Muscle layer of colon (tissue), 2 donors: ENCODE measurements at regions not wholly inside any gene's neighbourhood (a gene's known extent, or its start where the extent isn't known, plus 50 kb on each side); places are given as distances from the start of the nearest gene placed in this dataset.
A peak's percentile ranks its signal among the peaks of the same experiment; 100 is the strongest.

Source experiments
- H3K27ac ChIP-seq: one replicate; pipeline ENCODE4 v1.7.0; 2013; ENCODE audit warnings: low read depth, mild to moderate bottlenecking, low read length, moderate library complexity
- H3K27me3 ChIP-seq, 2 donors: one replicate each; pipeline ENCODE4 v1.7.0; 2013; ENCODE audit warnings: low read length in 2 of 2, mild to moderate bottlenecking in 2 of 2; ENCODE audit not compliant: insufficient read depth in 2 of 2, control insufficient read depth in 1 of 2
- H3K36me3 ChIP-seq: one replicate; pipeline ENCODE4 v1.7.0; 2013; ENCODE audit warnings: mild to moderate bottlenecking, low read length; ENCODE audit not compliant: insufficient read depth
- H3K4me1 ChIP-seq: one replicate; pipeline ENCODE4 v1.7.0; 2013; ENCODE audit warnings: mild to moderate bottlenecking, low read length; ENCODE audit not compliant: insufficient read depth
- H3K4me3 ChIP-seq, 2 donors: one replicate each; pipeline ENCODE4 v1.7.0; 2013; ENCODE audit warnings: low read length in 2 of 2, low read depth in 1 of 2, mild to moderate bottlenecking in 1 of 2, moderate library complexity in 1 of 2
- H3K9ac ChIP-seq: one replicate; pipeline ENCODE4 v1.7.0; 2013; ENCODE audit warnings: low read length
- H3K9me3 ChIP-seq: one replicate; pipeline ENCODE4 v1.7.0; 2013; ENCODE audit warnings: mild to moderate bottlenecking, low read length
- donor health status: abdominal sarcoma.
- donor health status: Adenocarcinoma of cecum.

DNA sequence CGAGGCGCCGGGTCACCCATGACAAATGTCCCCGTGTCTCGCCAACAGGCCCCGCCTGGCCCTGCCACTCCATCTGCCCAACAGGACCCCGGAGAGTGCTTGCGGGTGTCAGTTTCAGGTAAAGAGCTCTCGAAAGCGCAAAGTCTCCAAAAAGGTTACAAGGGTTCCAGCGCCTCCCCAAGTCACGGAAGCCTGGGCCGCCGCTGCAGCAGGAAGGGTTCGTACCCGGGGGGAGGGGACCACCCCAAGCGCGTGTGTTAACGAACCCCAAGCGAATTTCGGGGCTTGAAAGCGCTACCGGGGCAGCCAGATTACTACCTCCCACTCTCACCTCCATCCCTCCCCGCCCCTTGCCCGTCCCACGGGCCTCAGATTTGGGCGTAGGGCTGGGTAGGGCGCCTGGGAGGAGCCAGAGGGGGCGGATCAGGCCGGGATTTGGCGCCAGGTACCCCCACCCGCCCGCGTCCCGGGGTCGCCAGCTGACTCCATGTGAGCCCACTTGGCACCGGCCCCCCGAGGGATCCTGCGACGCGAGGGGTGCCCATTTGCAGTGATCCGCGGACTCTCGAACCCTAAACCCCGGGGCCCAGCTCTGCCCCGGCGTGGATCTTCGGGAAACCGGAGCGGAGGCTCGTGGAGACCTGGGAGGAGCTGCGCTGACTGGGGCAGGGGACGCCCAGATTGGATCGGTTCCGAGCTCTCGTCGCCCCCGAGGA lies 85.9 kb downstream of the NR2F2 start:
- peaks cover 21% of the 10 kb centered on the region for H3K4me1 ChIP-seq
- no peaks in the 10 kb centered on the region for H3K36me3 ChIP-seq
- no peak overlapping the region for H3K9ac ChIP-seq
- peaks cover 8% of the 10 kb centered on the region for H3K9me3 ChIP-seq
- H3K27ac ChIP-seq: no peak overlapping the region
- peaks cover 92 to 94% of the 10 kb centered on the region in 2 donors for H3K27me3 ChIP-seq
- peak overlapping the region; percentile 7 to 11 for H3K4me3 ChIP-seq

- Histone ChIP-seq H3K27ac (no peak overlapping the region), H3K4me3 (peak overlapping the region; percentile 7 to 11), H3K4me1 (peaks cover 21% of the 10 kb centered on the region), H3K9ac (no peak overlapping the region), H3K36me3 (no peaks in the 10 kb centered on the region), H3K9me3 (peaks cover 8% of the 10 kb centered on the region), H3K27me3 (peaks cover 84 to 86% of the 10 kb centered on the region in 2 donors)
These were observed 86.6 kb downstream of the NR2F2 start for GRCh38 chr15:96416934-96417759.

DNA sequence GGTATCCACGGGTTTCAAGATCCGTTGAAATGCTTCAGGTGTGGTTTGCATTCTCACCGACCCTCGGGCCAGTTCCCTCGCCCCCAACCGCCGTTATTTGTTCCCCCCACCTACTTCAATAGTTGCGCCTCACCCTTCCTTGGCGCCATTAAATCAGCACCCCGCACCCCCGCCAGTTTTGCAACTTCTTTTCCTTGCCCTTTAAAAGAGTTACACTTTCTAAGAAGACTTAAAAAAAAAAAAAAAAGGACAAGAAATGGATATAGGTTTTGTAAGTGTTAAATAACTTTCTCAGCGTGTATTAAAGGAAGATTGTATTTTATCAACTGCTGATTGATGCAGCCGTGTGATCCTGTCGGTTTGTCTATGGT lies 87.2 kb downstream of the NR2F2 start:
- Histone ChIP-seq H3K27ac (no peak overlapping the region), H3K27me3 (peaks cover 78 to 80% of the 10 kb centered on the region in 2 donors), H3K9me3 (peaks cover 8% of the 10 kb centered on the region), H3K9ac (no peak overlapping the region), H3K36me3 (no peaks in the 10 kb centered on the region), H3K4me3 (no peak overlapping the region), H3K4me1 (peaks cover 21% of the 10 kb centered on the region)

GRCh38 chr15:96418146-96418545 lies 87.6 kb downstream of the NR2F2 start:
- Histone ChIP-seq H3K27ac (no peak overlapping the region), H3K36me3 (no peaks in the 10 kb centered on the region), H3K9me3 (peaks cover 8% of the 10 kb centered on the region), H3K4me3 (no peak overlapping the region), H3K27me3 (peaks cover 74 to 76% of the 10 kb centered on the region in 2 donors), H3K4me1 (peaks cover 21% of the 10 kb centered on the region), H3K9ac (no peak overlapping the region)

DNA sequence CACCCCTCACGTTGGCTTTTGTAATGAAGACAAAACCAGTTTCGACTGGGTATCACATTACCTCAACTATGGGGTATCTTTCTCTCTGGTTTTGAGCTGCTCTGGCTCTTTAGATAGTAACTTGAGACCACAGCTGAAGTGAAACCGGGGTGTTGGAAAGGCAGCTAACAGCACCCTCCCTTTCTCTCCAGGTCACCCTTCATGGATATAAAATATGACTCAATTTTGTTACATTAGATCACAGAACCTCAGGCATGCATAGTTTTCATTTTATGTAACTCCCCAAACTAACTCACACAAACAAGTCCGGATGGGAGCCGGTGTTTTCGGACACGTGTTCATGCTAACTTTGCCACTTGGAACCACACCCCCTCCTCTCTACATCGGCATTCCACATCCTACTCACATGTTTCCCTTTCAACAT lies 90.7 kb downstream of the NR2F2 start:
- Histone ChIP-seq H3K4me3 (no peak overlapping the region), H3K4me1 (peaks cover 15% of the 10 kb centered on the region), H3K36me3 (no peaks in the 10 kb centered on the region), H3K27me3 (peaks cover 44 to 46% of the 10 kb centered on the region in 2 donors), H3K9me3 (peaks cover 8% of the 10 kb centered on the region), H3K27ac (no peak overlapping the region), H3K9ac (no peak overlapping the region)

DNA sequence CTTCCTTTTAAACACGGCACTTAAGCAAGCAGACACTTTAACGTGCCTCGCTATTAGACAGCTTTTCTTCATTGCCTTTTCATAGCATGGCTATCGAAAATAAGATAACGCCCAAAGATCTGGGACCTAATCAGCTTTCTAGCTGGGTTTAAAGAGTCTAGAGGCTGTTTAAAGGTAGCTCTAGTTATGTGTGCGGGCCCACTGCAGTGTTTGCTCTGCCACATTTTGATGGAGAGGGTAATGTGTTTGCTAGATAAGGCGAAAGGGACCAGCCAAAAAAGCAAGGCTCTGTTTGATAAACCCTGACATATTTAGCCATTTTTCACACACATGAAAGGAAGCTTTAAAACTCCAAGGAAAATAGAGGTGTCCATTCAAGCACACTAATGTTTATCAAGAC lies 91.6 kb downstream of the NR2F2 start:
- Histone ChIP-seq H3K4me3 (no peak overlapping the region), H3K27ac (no peak overlapping the region), H3K9me3 (peaks cover 8% of the 10 kb centered on the region), H3K9ac (no peak overlapping the region), H3K4me1 (peaks cover 6% of the 10 kb centered on the region), H3K36me3 (no peaks in the 10 kb centered on the region), H3K27me3 (peaks cover 34 to 37% of the 10 kb centered on the region in 2 donors)

- Histone ChIP-seq H3K27me3 (peaks cover 12 to 16% of the 10 kb centered on the region in 2 donors), H3K9me3 (no peaks in the 10 kb centered on the region), H3K36me3 (no peaks in the 10 kb centered on the region), H3K4me3 (no peak overlapping the region), H3K27ac (no peak overlapping the region), H3K9ac (no peak overlapping the region), H3K4me1 (no peaks in the 10 kb centered on the region)
These were observed 94.2 kb downstream of the NR2F2 start for GRCh38 chr15:96424674-96425073.

DNA sequence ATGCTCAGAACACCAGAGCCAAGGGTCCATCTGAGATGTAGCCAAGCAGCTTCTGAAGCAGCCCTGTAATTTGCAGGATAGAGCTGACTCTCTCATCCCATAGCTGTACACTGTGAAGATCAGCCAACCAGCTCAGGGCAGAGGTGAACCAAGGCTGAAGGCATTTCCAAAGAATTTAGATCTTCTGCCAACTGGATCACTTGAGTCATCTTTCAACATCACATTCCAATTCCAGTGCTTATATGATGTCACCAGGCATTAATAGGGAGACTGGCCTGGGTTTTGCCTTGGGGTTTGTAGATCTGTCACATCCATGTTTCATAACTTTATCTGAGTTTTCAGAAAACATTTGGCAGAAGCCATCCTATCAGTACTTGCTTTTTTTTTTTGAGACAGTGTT lies 98.2 kb downstream of the NR2F2 start:
- no peaks in the 10 kb centered on the region for H3K36me3 ChIP-seq
- no peak overlapping the region for H3K4me3 ChIP-seq
- H3K9me3 ChIP-seq: no peaks in the 10 kb centered on the region
- H3K27me3 ChIP-seq: no peaks in the 10 kb centered on the region
- H3K27ac ChIP-seq: no peak overlapping the region
- no peak overlapping the region for H3K9ac ChIP-seq
- H3K4me1 ChIP-seq: no peaks in the 10 kb centered on the region

GRCh38 chr15:96431786-96432185 lies 101.3 kb downstream of the NR2F2 start:
- H3K36me3 ChIP-seq: no peaks in the 10 kb centered on the region
- H3K9me3 ChIP-seq: no peaks in the 10 kb centered on the region
- no peak overlapping the region for H3K9ac ChIP-seq
- H3K4me3 ChIP-seq: no peak overlapping the region
- H3K27ac ChIP-seq: no peak overlapping the region
- H3K27me3 ChIP-seq: no peaks in the 10 kb centered on the region
- H3K4me1 ChIP-seq: no peaks in the 10 kb centered on the region

- no peak overlapping the region for H3K27ac ChIP-seq
These were observed 104.5 kb downstream of the NR2F2 start for GRCh38 chr15:96435022-96435421.

GRCh38 chr15:96435841-96436240 lies 105.3 kb downstream of the NR2F2 start:
- no peak overlapping the region for H3K9ac ChIP-seq
- H3K4me3 ChIP-seq: no peak overlapping the region
- no peak overlapping the region for H3K27ac ChIP-seq

More at GRCh38 chr15:96435022-96435421, 104.5 kb downstream of the NR2F2 start:
- H3K36me3 ChIP-seq: no peaks in the 10 kb centered on the region
- H3K4me1 ChIP-seq: no peaks in the 10 kb centered on the region
- no peaks in the 10 kb centered on the region for H3K9me3 ChIP-seq
- no peaks in the 10 kb centered on the region for H3K27me3 ChIP-seq
- no peak overlapping the region for H3K4me3 ChIP-seq
- H3K9ac ChIP-seq: no peak overlapping the region

More at GRCh38 chr15:96435841-96436240, 105.3 kb downstream of the NR2F2 start:
- Histone ChIP-seq H3K27me3 (no peaks in the 10 kb centered on the region), H3K36me3 (no peaks in the 10 kb centered on the region), H3K4me1 (no peaks in the 10 kb centered on the region), H3K9me3 (no peaks in the 10 kb centered on the region)
